ENCODE measurements at regions not wholly inside any gene's neighbourhood (a gene's known extent, or its start where the extent isn't known, plus 50 kb on each side); places are given as distances from the start of the nearest gene placed in this dataset.

DNA sequence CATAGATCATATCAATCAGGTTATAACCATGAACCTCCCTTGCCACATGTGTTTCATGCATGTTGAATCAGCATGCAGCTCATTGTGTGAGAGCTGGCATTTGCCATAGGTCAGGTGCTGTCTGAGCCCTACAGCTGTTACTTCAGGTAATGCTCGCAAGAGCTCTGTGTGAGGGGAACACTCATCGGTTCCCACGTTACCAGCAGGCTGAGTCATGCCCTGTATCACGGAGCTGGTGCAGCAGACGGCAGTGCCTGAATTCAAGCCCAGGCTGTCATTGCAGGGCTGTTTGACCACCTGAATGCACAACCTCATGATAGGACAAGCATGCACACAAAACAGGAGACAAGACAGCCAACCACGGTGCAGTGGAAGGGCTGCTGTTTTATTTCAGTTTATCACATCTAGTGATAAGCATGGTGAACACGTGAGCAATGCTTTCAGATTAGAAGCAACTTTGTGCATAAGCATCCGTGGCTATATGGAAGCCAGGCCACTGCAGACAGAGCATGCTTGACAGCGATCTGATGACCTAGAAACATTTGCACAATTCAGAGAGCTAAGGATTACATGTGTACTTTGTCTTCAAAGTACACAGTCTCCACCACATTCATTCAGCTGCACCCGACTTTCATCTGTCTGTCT lies 56.4 kb upstream of the PFKP start:
- TF ChIP-seq, protein P1, sequence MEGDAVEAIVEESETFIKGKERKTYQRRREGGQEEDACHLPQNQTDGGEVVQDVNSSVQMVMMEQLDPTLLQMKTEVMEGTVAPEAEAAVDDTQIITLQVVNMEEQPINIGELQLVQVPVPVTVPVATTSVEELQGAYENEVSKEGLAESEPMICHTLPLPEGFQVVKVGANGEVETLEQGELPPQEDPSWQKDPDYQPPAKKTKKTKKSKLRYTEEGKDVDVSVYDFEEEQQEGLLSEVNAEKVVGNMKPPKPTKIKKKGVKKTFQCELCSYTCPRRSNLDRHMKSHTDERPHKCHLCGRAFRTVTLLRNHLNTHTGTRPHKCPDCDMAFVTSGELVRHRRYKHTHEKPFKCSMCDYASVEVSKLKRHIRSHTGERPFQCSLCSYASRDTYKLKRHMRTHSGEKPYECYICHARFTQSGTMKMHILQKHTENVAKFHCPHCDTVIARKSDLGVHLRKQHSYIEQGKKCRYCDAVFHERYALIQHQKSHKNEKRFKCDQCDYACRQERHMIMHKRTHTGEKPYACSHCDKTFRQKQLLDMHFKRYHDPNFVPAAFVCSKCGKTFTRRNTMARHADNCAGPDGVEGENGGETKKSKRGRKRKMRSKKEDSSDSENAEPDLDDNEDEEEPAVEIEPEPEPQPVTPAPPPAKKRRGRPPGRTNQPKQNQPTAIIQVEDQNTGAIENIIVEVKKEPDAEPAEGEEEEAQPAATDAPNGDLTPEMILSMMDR (conservative IDR thresholded peaks at IDR 0.05; ENCODE audit: low read depth, low read length): no peak
- no peak for TF ChIP-seq POLR2A (IDR thresholded peaks at IDR 0.05; ENCODE audit: low read depth, low read length)
- TF ChIP-seq FOS (IDR thresholded peaks at IDR 0.05; ENCODE audit: low read depth, low read length): no peak
- TF ChIP-seq MAZ (IDR thresholded peaks at IDR 0.05; ENCODE audit: borderline replicate concordance, low read depth, low read length): no peak
- no peak for TF ChIP-seq RFX5 (IDR thresholded peaks at IDR 0.05; ENCODE audit: low read depth, low read length)
- TF ChIP-seq, protein P2, sequence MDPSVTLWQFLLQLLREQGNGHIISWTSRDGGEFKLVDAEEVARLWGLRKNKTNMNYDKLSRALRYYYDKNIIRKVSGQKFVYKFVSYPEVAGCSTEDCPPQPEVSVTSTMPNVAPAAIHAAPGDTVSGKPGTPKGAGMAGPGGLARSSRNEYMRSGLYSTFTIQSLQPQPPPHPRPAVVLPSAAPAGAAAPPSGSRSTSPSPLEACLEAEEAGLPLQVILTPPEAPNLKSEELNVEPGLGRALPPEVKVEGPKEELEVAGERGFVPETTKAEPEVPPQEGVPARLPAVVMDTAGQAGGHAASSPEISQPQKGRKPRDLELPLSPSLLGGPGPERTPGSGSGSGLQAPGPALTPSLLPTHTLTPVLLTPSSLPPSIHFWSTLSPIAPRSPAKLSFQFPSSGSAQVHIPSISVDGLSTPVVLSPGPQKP (IDR thresholded peaks at IDR 0.05; ENCODE audit: borderline replicate concordance, low read depth, low read length): no peak
- no peak for TF ChIP-seq CHD1 (IDR thresholded peaks at IDR 0.05; ENCODE audit: low read depth, low read length)
- no peak for TF ChIP-seq BHLHE40 (IDR thresholded peaks at IDR 0.05; ENCODE audit: low read depth, low read length)
- no peak for TF ChIP-seq RAD21 (IDR thresholded peaks at IDR 0.05; ENCODE audit: low read length)
- TF ChIP-seq CEBPB (IDR thresholded peaks at IDR 0.05; ENCODE audit: low read depth, low read length): no peak
- no peak for TF ChIP-seq MXI1 (IDR thresholded peaks at IDR 0.05; ENCODE audit: borderline replicate concordance, low read depth, low read length)
- TF ChIP-seq, protein P3, sequence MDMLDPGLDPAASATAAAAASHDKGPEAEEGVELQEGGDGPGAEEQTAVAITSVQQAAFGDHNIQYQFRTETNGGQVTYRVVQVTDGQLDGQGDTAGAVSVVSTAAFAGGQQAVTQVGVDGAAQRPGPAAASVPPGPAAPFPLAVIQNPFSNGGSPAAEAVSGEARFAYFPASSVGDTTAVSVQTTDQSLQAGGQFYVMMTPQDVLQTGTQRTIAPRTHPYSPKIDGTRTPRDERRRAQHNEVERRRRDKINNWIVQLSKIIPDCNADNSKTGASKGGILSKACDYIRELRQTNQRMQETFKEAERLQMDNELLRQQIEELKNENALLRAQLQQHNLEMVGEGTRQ (IDR thresholded peaks at IDR 0.05; ENCODE audit: low read depth, low read length): no peak
- no peak for TF ChIP-seq SMC3 (IDR thresholded peaks at IDR 0.05; ENCODE audit: low read depth, low read length)
- no peak for TF ChIP-seq NFE2L2 (IDR thresholded peaks at IDR 0.05; ENCODE audit: low read depth, low read length)
